ENCODE measurements at regions not wholly inside any gene's neighbourhood (a gene's known extent, or its start where the extent isn't known, plus 50 kb on each side); places are given as distances from the start of the nearest gene placed in this dataset.

DNA sequence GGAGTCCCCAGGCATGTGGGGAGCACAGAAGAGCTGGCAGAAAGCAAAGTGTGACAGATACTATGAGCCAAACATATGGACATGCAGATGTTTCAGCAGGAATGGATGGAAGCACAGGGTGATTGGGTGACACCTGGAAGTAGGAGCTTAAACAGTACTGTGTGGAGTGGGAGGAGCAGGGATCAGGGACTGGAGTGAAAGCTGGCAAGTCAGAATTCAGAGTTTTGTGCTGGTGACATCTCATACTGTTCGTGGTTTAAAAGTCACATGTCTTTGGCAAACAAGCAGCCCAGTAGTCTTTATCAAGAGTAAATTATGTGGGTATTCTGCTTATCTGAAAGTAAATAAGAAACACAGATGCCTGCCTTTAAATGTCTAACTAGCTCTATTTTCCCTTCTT is 408.2 kb downstream of the COG6 start:
- TF ChIP-seq, protein P1, sequence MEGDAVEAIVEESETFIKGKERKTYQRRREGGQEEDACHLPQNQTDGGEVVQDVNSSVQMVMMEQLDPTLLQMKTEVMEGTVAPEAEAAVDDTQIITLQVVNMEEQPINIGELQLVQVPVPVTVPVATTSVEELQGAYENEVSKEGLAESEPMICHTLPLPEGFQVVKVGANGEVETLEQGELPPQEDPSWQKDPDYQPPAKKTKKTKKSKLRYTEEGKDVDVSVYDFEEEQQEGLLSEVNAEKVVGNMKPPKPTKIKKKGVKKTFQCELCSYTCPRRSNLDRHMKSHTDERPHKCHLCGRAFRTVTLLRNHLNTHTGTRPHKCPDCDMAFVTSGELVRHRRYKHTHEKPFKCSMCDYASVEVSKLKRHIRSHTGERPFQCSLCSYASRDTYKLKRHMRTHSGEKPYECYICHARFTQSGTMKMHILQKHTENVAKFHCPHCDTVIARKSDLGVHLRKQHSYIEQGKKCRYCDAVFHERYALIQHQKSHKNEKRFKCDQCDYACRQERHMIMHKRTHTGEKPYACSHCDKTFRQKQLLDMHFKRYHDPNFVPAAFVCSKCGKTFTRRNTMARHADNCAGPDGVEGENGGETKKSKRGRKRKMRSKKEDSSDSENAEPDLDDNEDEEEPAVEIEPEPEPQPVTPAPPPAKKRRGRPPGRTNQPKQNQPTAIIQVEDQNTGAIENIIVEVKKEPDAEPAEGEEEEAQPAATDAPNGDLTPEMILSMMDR (conservative IDR thresholded peaks at IDR 0.05; ENCODE audit: low read depth, low read length) = no peak
- no peak overlapping the region for H3K4me3 ChIP-seq (ENCODE audit: low read depth, low read length)
- DNase-seq (ENCODE audit: low read depth) = peak; percentile 29

DNA sequence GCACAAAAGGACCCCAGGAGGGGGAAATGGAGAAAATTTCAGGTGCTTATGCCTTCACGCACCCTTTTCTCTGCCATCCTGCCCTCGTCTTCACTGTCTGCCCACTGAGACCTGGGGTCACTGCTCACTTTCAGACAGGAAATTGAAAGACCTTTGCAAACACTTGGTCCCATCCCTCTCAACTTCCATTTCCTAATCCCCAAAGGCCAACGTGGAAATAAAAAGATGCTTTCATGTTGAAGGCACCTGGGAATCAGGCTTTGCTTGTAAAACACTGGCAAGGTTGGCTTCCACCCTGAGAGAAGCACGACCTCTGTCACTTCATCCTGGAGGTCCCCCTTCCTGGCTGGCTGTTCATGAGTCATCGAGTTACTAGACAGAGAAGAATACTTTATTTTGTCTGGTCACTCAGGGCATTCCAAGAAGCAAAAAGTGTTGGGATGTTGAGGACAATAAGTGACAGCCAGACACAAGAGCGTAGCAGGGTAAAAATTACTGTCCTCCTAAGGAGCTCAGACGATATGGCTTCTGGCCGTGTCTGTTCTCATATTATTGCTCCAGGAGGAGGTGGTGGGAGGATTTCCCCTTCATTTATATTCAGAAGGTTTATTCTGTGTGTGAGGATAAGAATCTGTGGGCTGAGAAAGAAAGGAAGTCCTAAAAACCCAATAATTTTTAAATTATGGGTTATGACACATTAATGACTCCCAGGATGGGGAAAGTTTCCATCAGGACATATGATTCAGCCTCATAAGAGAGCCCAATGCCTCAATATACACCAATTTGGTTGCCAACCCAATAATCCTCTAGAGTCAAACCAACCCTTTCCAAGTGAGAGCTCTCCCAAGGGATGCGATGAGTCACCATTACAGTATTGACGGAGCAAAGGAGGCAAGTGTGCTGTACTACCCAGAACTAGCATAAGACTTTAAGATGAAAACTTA is 409.0 kb downstream of the COG6 start:
- TF ChIP-seq, protein P1 (conservative IDR thresholded peaks at IDR 0.05; ENCODE audit: low read depth, low read length) = no peak
- peak; percentile 78 for DNase-seq (ENCODE audit: low read depth)
- no peak overlapping the region for H3K4me3 ChIP-seq (ENCODE audit: low read depth, low read length)

DNA sequence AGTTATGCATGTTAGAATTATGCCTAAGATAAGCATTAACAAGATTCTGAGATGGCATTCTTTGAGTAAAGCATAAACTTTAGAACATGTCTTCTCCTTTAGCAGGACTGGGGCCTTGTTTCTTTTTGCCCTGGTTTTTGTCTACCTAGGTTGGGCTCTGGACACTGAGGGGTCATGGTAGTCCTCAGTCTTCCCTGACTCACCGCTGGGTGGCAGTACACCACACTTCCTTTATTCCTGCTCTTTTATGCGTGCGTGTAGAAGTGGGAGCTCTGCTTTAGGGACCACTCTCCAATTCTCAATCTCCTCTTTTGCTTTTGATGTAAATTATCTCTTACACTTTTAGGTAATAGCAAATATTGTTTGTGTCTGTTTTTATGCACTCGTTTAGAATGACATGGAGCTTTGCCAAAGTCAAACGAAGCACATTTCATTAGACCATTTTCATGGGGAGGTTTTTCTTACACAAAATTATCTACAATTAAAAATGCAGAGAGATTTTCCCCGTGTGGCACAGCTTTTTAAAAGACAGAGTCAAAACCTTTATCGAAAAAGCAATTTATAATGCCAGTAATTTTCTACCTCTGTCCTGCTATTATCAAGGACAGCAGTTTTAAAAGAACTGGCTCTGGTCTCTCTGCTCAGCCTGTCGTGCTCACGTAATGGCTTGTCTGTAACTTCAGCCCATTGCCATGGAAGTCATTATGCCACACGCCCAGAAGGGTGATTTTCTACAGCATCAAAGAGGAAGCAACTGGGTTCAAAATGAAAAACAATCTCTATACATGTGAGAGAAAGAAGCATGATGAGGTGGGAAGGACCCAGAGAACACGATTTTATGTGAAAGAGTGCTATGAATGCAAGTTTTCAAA is 413.9 kb downstream of the COG6 start:
- no peak overlapping the region for H3K4me3 ChIP-seq (ENCODE audit: low read depth, low read length)
- peak; percentile 90 for DNase-seq (ENCODE audit: low read depth)
- TF ChIP-seq, protein P1 (conservative IDR thresholded peaks at IDR 0.05; ENCODE audit: low read depth, low read length) = peak; percentile 96

DNA sequence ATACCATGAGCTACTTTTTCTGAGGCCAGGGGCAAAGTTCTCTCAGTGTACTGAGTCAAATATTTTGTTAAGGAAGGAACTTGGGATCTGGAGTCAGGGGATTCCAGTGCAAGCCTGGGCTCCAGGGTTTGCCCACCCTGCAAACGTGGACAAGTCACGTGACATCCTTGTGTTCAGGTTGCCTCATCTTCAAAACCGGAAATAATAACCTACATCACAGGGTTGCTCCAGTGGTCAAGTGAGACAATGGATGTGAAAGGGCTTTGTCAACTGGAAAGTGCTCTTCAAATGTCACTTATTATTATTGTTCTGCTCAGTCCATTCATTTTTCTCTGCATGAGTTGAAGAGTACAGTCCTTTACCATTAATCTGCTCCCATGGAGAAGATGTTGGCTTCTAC is 414.9 kb downstream of the COG6 start:
- TF ChIP-seq, protein P1 (conservative IDR thresholded peaks at IDR 0.05; ENCODE audit: low read depth, low read length) = no peak
- no peak overlapping the region for H3K4me3 ChIP-seq (ENCODE audit: low read depth, low read length)
- DNase-seq (ENCODE audit: low read depth) = no peak

DNA sequence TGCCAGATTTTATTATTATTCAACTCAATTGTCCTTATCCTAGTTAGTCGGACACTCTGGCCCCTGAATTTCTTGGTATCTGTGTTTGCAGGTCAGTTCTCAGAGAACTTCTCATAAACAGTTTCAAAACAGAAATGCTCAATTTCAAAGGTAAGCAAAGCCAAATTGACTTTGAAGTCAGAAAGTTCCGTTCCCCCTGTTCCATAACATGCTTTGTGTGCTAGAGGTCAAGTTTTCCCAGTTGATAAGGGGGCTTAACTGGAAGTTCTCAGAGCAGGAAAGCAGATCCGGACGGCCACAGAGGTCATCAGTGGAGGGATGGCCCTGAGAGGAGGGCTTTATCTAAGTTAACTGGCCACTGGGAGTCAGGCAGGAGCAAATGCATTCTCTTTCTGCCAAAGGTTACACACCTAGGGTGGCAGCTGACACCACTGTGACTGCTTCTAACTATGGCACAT is 417.2 kb downstream of the COG6 start:
- DNase-seq (ENCODE audit: low read depth) = no peak
- no peak overlapping the region for H3K4me3 ChIP-seq (ENCODE audit: low read depth, low read length)
- TF ChIP-seq, protein P1 (conservative IDR thresholded peaks at IDR 0.05; ENCODE audit: low read depth, low read length) = no peak

DNA sequence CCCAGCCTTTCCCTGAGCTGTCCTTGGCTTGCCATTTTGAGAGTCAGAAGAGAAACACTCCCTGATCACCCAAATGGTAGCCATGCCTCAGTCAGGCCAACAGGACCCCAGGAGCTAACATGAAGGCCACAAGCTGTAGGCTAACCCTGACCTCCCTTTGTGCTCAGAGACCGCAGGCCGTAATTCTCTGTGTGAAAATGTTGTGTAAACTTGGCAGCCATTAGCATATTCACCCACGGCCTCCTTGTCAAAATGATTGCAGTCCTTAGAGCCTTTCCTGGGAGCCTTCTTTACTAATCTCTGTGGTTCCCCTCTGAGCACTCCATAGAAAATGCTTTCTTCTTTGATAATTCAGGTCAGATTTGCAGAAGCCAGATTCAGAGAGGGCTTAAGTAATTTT is 418.9 kb downstream of the COG6 start:
- DNase-seq (ENCODE audit: low read depth) = peak; percentile 50
- no peak overlapping the region for H3K4me3 ChIP-seq (ENCODE audit: low read depth, low read length)
- TF ChIP-seq, protein P1 (conservative IDR thresholded peaks at IDR 0.05; ENCODE audit: low read depth, low read length) = no peak

Measured in choroid plexus epithelial cell (primary cell).